BJ (cell line): ENCODE measurements at regions not wholly inside any gene's neighbourhood (a gene's known extent, or its start where the extent isn't known, plus 50 kb on each side); places are given as distances from the start of the nearest gene placed in this dataset.

Experiments used
- CTCF ChIA-PET: fragments of 350-600 bp; formaldehyde crosslinking; extraction: SDS; loops from one replicate; lab custom pipeline; 2021; ENCODE audit warnings: antibody characterized with exemption, inconsistent platforms; lab: Yijun Ruan, JAX
- POLR2A ChIA-PET: fragments of 300-600 bp; sonication (Branson Sonifier 250); formaldehyde crosslinking; extraction: SDS; loops from one replicate; lab custom pipeline; 2021; ENCODE audit warnings: antibody characterized with exemption; lab: Charles Lee
- DNase-seq: peaks from one replicate; pipeline ENCODE4 v3.0.0-alpha.2; 2011; ENCODE audit warnings: low read depth
- H3K27me3 ChIP-seq: 2 replicates; pipeline ENCODE4 v1.6.0; 2011; ENCODE audit warnings: low read length; ENCODE audit not compliant: control insufficient read depth, insufficient read depth
- H3K36me3 ChIP-seq: 2 replicates; pipeline ENCODE4 v1.5.1; 2011; ENCODE audit warnings: low read length; ENCODE audit not compliant: control insufficient read depth, insufficient read depth
- H3K4me3 ChIP-seq: 2 replicates; pipeline ENCODE4 v1.5.1; 2011; ENCODE audit warnings: low read depth, mild to moderate bottlenecking, control low read depth, low read length
- TF ChIP-seq, protein P1 (sequence below): IDR thresholded peaks from 2 replicates; pipeline ENCODE4 v1.5.1; 2011; ENCODE audit warnings: low read depth, mild to moderate bottlenecking, control low read depth, inconsistent platforms, low read length, moderate library complexity; ENCODE audit not compliant: insufficient read depth

DNA sequence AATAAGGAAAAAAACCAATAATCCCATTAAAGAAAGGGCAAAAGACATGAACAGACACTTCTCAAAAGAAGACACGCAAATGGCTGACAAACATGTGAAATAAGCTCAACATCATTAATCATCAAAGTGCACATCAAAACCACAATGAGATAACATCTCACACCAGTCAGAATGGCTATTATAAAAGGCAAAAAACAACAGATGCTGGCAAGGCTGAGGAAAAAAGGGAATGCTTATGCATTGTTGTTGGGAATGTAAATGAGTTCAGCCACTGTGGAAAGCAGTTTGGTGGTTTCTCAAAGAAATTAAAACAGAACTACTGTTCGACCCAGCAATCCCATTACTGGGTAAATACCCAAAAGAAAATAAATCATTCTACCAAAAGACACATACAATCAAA is 285.6 kb downstream of the NR4A2 start:
- H3K36me3 ChIP-seq: no peaks in the 10 kb centered on the region

DNA sequence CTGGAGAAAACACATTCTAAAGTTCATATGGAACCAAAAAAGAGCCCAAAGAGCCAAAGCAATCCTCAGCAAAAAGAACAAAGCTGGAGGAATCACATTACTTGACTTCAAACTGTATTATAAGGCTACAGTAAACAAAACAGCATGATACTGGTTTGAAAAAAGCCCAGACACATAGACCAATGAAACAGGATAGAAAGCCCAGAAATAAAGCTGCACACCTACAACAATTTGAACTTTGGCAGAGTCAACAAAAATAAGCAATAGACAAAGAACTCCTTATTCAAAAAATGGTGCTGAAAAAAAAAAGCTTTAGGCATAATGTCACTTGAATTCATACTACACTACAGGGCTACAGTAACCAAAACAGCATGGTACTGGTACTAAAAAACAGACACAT is 289.6 kb downstream of the NR4A2 start:
- DNase-seq: no peak
- TF ChIP-seq, protein P1, sequence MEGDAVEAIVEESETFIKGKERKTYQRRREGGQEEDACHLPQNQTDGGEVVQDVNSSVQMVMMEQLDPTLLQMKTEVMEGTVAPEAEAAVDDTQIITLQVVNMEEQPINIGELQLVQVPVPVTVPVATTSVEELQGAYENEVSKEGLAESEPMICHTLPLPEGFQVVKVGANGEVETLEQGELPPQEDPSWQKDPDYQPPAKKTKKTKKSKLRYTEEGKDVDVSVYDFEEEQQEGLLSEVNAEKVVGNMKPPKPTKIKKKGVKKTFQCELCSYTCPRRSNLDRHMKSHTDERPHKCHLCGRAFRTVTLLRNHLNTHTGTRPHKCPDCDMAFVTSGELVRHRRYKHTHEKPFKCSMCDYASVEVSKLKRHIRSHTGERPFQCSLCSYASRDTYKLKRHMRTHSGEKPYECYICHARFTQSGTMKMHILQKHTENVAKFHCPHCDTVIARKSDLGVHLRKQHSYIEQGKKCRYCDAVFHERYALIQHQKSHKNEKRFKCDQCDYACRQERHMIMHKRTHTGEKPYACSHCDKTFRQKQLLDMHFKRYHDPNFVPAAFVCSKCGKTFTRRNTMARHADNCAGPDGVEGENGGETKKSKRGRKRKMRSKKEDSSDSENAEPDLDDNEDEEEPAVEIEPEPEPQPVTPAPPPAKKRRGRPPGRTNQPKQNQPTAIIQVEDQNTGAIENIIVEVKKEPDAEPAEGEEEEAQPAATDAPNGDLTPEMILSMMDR: no peak
- Histone ChIP-seq H3K27me3 (no peaks in the 10 kb centered on the region), H3K36me3 (no peaks in the 10 kb centered on the region), H3K4me3 (no peak overlapping the region)
- ChIA-PET CTCF (no interaction called here), POLR2A (no interaction called here)

More for the DNA sequence above, 285.6 kb downstream of the NR4A2 start:
- no peak for DNase-seq
- TF ChIP-seq, protein P1: no peak
- ChIA-PET POLR2A (no interaction called here), CTCF (no interaction called here)
- H3K4me3 ChIP-seq: no peak overlapping the region
- H3K27me3 ChIP-seq: no peaks in the 10 kb centered on the region

DNA sequence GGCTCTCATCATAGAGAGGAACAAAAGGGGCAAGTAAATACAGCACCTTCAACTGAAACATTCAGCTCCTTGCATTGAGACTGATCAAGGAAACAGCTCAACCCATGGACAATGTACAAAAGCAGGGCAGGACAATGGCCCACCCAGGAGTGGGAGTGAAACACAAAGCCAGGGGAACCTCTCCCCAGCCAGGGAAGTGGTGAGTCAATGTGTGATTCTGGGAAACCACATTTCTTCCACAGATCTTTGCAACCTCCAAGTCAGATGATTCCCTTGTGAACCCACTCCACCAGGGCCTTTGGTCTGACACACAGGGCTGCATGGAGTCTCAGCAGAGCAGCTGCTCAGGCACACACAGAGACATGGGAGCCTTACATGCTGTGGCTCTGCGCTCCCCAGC is 294.5 kb downstream of the NR4A2 start:
- Histone ChIP-seq H3K36me3 (no peaks in the 10 kb centered on the region), H3K4me3 (no peak overlapping the region), H3K27me3 (no peaks in the 10 kb centered on the region)
- CTCF ChIA-PET: no interaction called here
- TF ChIP-seq, protein P1: no peak
- POLR2A ChIA-PET: no interaction called here
- no peak for DNase-seq

DNA sequence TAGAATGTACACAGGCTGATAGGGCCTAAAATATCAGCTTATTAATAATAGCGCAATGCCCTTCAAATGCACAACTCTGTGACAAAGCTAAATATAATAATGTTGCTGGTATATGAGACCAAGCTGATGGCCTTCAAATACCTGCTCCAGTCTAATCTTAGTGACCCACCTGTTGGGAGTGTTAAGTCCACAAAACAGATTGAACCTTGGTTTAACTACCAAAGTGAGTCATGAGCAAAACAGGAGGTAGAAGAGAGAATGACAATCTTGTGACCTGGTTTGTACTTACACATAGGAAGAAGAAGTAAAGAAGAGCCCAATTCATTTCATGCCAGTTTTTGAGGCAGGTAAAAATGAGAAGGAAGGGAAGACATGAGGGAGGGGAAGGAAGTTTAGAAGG is 295.0 kb downstream of the NR4A2 start:
- Histone ChIP-seq H3K27me3 (no peaks in the 10 kb centered on the region), H3K4me3 (no peak overlapping the region), H3K36me3 (no peaks in the 10 kb centered on the region)
- CTCF ChIA-PET: no interaction called here
- TF ChIP-seq, protein P1: no peak
- no peak for DNase-seq
- POLR2A ChIA-PET: no interaction called here

DNA sequence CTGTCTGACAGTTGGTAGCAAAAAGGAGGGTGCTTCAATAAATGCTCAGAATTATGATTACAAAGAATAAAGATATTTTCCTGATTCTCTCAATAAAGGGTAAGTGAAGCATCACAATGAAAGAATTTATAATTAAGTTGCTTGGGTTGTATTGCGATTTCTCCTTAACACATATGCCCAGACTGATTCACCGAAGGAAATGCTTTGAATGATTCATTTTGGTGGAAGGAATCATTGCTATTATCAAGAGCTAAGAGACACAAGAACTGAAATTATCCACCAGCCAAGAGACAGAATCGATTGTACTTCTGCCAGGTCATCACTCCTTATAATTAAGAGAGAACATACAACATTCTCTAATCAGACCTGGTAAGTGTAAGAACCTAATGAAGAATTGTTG is 301.4 kb downstream of the NR4A2 start:
- no peak for DNase-seq
- no peaks in the 10 kb centered on the region for H3K36me3 ChIP-seq
- ChIA-PET POLR2A (no interaction called here), CTCF (no interaction called here)
- TF ChIP-seq, protein P1: no peak
- no peaks in the 10 kb centered on the region for H3K27me3 ChIP-seq
- no peak overlapping the region for H3K4me3 ChIP-seq
